K562 (cell line): ENCODE measurements at regions not wholly inside any gene's neighbourhood (a gene's known extent, or its start where the extent isn't known, plus 50 kb on each side); places are given as distances from the start of the nearest gene placed in this dataset.

ENCODE experiments used
- ATAC-seq: fragments of 200-7000 bp; cut with Tn5 transposase; 3 replicates; pipeline ENCODE4 v1.9.1; 2020; ENCODE audit warnings: moderate library complexity
- BruUV-seq: library from RNA; stranded (reverse); fragments of 400-500 nt; replicated peaks from 2 replicates; lab custom pipeline; 2021; lab: Mats Ljungman, UMichigan
- CTCF ChIA-PET: fragments of 300-600 bp; formaldehyde crosslinking; extraction: SDS; loops from one replicate; lab custom pipeline; 2021; ENCODE audit warnings: low intra/inter-chr PET ratio; lab: Yijun Ruan, JAX
- POLR2A ChIA-PET: fragments of 300-600, 350-650 bp; sonication (Branson Sonifier 250); formaldehyde crosslinking; extraction: SDS; loops from one replicate; lab custom pipeline; 2021; ENCODE audit warnings: antibody characterized with exemption, inconsistent platforms; lab: Yijun Ruan, JAX
- DNase-seq, 4 experiments: peaks; one replicate each; pipeline versions ENCODE4 v3.0.0 to v3.0.0-alpha.2; 2011 to 2018; ENCODE audit warnings: low spot score in 3 of 4, mixed read lengths in 3 of 4; ENCODE audit errors: extremely low read depth in 1 of 4
- FAIRE-seq: peaks from 2 replicates; lab custom pipeline; 2011; peaks lifted over from hg19 to GRCh38; lab: Jason Lieb, UNC
- H2AFZ ChIP-seq: 2 replicates; pipeline ENCODE4 v1.6.0; 2011; ENCODE audit warnings: low read depth, low read length, control low read depth, inconsistent platforms
- H3K27ac ChIP-seq: fragments of 200-600 bp; 3 replicates; pipeline ENCODE4 v1.8.0; 2011; ENCODE audit warnings: low read depth, mild to moderate bottlenecking, control low read depth, inconsistent platforms, low read length, moderate library complexity, mixed read lengths; ENCODE audit errors: extremely low read depth
- H3K27me3 ChIP-seq, 2 experiments: fragments of 300-600 bp in 1 of 2; 2 replicates in 1 of 2; 3 replicates in 1 of 2; pipeline versions ENCODE4 v1.6.0 to v1.8.0; 2011; ENCODE audit warnings: inconsistent platforms in 2 of 2, low read length in 2 of 2, mild to moderate bottlenecking in 1 of 2, mixed read lengths in 1 of 2, moderate library complexity in 1 of 2; ENCODE audit not compliant: control insufficient read depth in 2 of 2, insufficient read depth in 2 of 2
- H3K36me3 ChIP-seq: fragments of 300-600 bp; 3 replicates; pipeline ENCODE4 v1.8.0; 2011; ENCODE audit warnings: mild to moderate bottlenecking, low read length, inconsistent platforms; ENCODE audit not compliant: control insufficient read depth, insufficient read depth
- H3K4me1 ChIP-seq, 2 experiments: fragments of 200-600 bp in 1 of 2; replicated peaks in 1 of 2; 2 replicates in 1 of 2; 3 replicates in 1 of 2; pipeline versions ENCODE4 v1.5.1 to v1.8.0; 2011; ENCODE audit warnings: inconsistent platforms in 2 of 2, low read length in 2 of 2, mild to moderate bottlenecking in 1 of 2, mixed read lengths in 1 of 2, moderate library complexity in 1 of 2; ENCODE audit not compliant: control insufficient read depth in 2 of 2, insufficient read depth in 2 of 2
- H3K4me2 ChIP-seq: 2 replicates; pipeline ENCODE4 v1.6.1; 2011; ENCODE audit warnings: low read length, control low read depth, inconsistent platforms, mixed read lengths; ENCODE audit not compliant: insufficient read depth
- H3K4me3 ChIP-seq: fragments of 200-600 bp; sonication (generic), shearing (Covaris generic); 2 replicates; pipeline ENCODE4 v1.5.1; 2016; ENCODE audit warnings: control low read depth, inconsistent platforms
- H3K79me2 ChIP-seq: fragments of 200-600 bp; 3 replicates; pipeline ENCODE4 v1.8.0; 2011; ENCODE audit warnings: low read length, inconsistent platforms; ENCODE audit not compliant: control insufficient read depth, insufficient read depth
- H3K9ac ChIP-seq, 2 experiments: 2 replicates each; pipeline versions ENCODE4 v1.6.0 to v1.6.1; 2011; ENCODE audit warnings: low read depth in 2 of 2, low read length in 2 of 2, control low read depth in 1 of 2, inconsistent platforms in 1 of 2, mild to moderate bottlenecking in 1 of 2, mixed read lengths in 1 of 2; ENCODE audit not compliant: insufficient read depth in 1 of 2
- H3K9me1 ChIP-seq: one replicate; pipeline ENCODE4 v1.6.0; 2011; ENCODE audit warnings: inconsistent platforms, mild to moderate bottlenecking, low read length, moderate library complexity; ENCODE audit not compliant: control insufficient read depth, insufficient read depth
- H3K9me3 ChIP-seq: replicated peaks from 2 replicates; pipeline ENCODE4 v1.5.1; 2011; ENCODE audit warnings: low read depth, low read length, inconsistent platforms; ENCODE audit not compliant: control insufficient read depth, insufficient read depth
- H4K20me1 ChIP-seq: replicated peaks from 2 replicates; pipeline ENCODE4 v1.6.1; 2011; ENCODE audit warnings: low read length, inconsistent platforms, mixed read lengths; ENCODE audit not compliant: control insufficient read depth, insufficient read depth
- GABPA ChIP-seq: fragments of 200-800 bp; sonication (Bioruptor generic); conservative IDR thresholded peaks from 2 replicates; pipeline ENCODE4 v1.6.1; 2016; ENCODE audit warnings: low read depth, missing genetic modification characterization, missing compliant biosample characterization
- HMGN3 ChIP-seq: IDR thresholded peaks from 2 replicates; pipeline ENCODE4 v1.6.1; 2011; ENCODE audit warnings: borderline replicate concordance, low read depth, mild to moderate bottlenecking, mixed read lengths, low read length; ENCODE audit not compliant: insufficient read length; ENCODE audit errors: extremely low read depth
- LARP7 ChIP-seq: fragments of 450-650 bp; IDR thresholded peaks from 2 replicates; pipeline ENCODE4 v1.6.1; 2016
- NRF1 ChIP-seq, 2 experiments: fragments of 450-650 bp; IDR thresholded peaks in 1 of 2; conservative IDR thresholded peaks in 1 of 2; 2 replicates each; pipeline ENCODE4 v1.6.1; 2014; ENCODE audit warnings: mild to moderate bottlenecking in 2 of 2
- SREBF1 ChIP-seq: fragments of 150-350 bp; IDR thresholded peaks from 2 replicates; pipeline ENCODE4 v1.6.1; 2014; ENCODE audit warnings: antibody characterized with exemption, low read depth, low read length, borderline replicate concordance
- ZNF23 ChIP-seq: fragments of 250-450 bp; sonication (Bioruptor Pico); IDR thresholded peaks from 2 replicates; pipeline ENCODE4 v1.4.0; 2020; ENCODE audit warnings: mild to moderate bottlenecking
- ZNF274 ChIP-seq: IDR thresholded peaks from 2 replicates; pipeline ENCODE4 v1.6.1; 2011; ENCODE audit warnings: low read depth, mild to moderate bottlenecking, low read length, moderate library complexity, borderline replicate concordance
- WGBS: fragments of 100-300 bp; shearing (Covaris generic); methylation state at CpG from one replicate; pipeline ENCODE4 v1.1.6; 2016; ENCODE audit warnings: low coverage, mixed read lengths; ENCODE audit not compliant: insufficient coverage; ENCODE audit errors: missing lambda C conversion rate; 5-methylcytosine and 5-hydroxymethylcytosine counted together
- in situ Hi-C: fragments of 300-500 bp; cut with MboI; formaldehyde crosslinking; loops from 4 replicates; pipeline ENCODE4 v1.15.0; 2018; ENCODE audit warnings: inconsistent platforms, mixed read lengths
- intact Hi-C: fragments of 100-400 bp; cut with micrococcal nuclease; formaldehyde crosslinking; loops from 2 replicates; pipeline ENCODE4 v1.14.2; 2022
- TF ChIP-seq, protein P1 (sequence below), 2 experiments: fragments of 450-650 bp in 1 of 2; IDR thresholded peaks; 2 replicates each; pipeline ENCODE4 v1.6.1; 2011 to 2017; ENCODE audit warnings: low read depth in 2 of 2, antibody characterized with exemption in 1 of 2, borderline replicate concordance in 1 of 2, low read length in 1 of 2, mild to moderate bottlenecking in 1 of 2, mixed read lengths in 1 of 2; ENCODE audit not compliant: control insufficient read depth in 1 of 2
- TF ChIP-seq, protein P2 (sequence below): fragments of 450-650 bp; conservative IDR thresholded peaks from 2 replicates; pipeline ENCODE4 v1.6.1; 2016; ENCODE audit warnings: missing genetic modification characterization, low read depth, mild to moderate bottlenecking, missing compliant biosample characterization, moderate library complexity
- TF ChIP-seq, protein P3 (sequence below): sonication (generic); formaldehyde crosslinking; IDR thresholded peaks from 2 replicates; pipeline ENCODE4 v1.8.0; 2022; ENCODE audit warnings: mild to moderate bottlenecking, low read depth, missing genetic modification reagents
- TF ChIP-seq, protein P4 (sequence below): fragments of 250-450 bp; sonication (Bioruptor Pico); IDR thresholded peaks from 2 replicates; pipeline ENCODE4 v1.4.0; 2020; ENCODE audit warnings: mild to moderate bottlenecking
- TF ChIP-seq, protein P5 (sequence below): sonication (generic); formaldehyde crosslinking; IDR thresholded peaks from 2 replicates; pipeline ENCODE4 v1.9.0; 2022; ENCODE audit warnings: mild to moderate bottlenecking, missing genetic modification reagents

DNA sequence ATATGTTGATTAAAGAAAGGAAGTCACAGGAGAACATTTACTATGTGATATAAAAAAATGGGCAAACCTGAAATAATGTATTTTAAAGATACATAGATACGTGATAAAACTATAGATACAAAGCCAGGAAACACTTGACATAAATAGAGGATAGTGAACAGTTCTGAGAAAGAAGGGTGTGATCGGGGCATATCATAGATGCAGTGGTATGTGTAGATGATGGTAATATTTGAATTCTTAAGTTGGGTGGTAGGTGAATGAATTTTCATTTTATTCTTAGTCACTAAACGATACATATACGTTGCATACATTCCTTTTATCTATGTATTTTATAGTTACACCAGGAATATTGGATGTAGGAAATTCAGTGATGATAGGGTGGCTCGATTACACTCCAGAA is 138.7 kb upstream of the ARRDC3 start (continued):
- TF ChIP-seq, protein P1, sequence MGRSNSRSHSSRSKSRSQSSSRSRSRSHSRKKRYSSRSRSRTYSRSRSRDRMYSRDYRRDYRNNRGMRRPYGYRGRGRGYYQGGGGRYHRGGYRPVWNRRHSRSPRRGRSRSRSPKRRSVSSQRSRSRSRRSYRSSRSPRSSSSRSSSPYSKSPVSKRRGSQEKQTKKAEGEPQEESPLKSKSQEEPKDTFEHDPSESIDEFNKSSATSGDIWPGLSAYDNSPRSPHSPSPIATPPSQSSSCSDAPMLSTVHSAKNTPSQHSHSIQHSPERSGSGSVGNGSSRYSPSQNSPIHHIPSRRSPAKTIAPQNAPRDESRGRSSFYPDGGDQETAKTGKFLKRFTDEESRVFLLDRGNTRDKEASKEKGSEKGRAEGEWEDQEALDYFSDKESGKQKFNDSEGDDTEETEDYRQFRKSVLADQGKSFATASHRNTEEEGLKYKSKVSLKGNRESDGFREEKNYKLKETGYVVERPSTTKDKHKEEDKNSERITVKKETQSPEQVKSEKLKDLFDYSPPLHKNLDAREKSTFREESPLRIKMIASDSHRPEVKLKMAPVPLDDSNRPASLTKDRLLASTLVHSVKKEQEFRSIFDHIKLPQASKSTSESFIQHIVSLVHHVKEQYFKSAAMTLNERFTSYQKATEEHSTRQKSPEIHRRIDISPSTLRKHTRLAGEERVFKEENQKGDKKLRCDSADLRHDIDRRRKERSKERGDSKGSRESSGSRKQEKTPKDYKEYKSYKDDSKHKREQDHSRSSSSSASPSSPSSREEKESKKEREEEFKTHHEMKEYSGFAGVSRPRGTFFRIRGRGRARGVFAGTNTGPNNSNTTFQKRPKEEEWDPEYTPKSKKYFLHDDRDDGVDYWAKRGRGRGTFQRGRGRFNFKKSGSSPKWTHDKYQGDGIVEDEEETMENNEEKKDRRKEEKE (IDR thresholded peaks at IDR 0.05; ENCODE audit: borderline replicate concordance in 1 of 2, control insufficient read depth in 1 of 2, low read depth in 2 of 2, low read length in 1 of 2), result no peak
- TF ChIP-seq, protein P2, sequence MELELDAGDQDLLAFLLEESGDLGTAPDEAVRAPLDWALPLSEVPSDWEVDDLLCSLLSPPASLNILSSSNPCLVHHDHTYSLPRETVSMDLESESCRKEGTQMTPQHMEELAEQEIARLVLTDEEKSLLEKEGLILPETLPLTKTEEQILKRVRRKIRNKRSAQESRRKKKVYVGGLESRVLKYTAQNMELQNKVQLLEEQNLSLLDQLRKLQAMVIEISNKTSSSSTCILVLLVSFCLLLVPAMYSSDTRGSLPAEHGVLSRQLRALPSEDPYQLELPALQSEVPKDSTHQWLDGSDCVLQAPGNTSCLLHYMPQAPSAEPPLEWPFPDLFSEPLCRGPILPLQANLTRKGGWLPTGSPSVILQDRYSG (tag), result no peak

DNA sequence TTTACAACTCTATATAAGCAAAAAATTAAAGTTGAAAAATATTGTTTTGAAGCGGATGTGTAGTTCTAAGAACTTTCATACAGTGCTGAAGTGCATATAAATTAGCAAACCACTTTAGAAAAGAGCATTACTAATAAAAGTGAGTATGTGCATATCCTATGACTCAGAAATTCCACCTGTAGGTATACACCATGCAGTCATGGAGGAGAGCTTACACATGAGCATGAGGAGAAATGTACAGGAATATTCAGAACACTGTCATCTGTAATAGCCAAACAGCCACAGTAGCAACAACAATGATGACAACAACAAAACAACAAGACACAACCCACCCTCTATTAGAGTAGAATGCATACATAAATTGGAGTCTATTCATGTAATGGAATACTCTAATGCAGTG is 138.2 kb upstream of the ARRDC3 start:
- FAIRE-seq, result no peak
- BruUV-seq, result no TSS peak
- Histone ChIP-seq H3K27me3 (no peaks in the 10 kb centered on the region), H3K4me1 (no peaks in the 10 kb centered on the region), H3K9ac (no peak overlapping the region), H3K9me1 (no peaks in the 10 kb centered on the region), H3K27ac (no peak overlapping the region), H2AFZ (no peak overlapping the region), H4K20me1 (no peaks in the 10 kb centered on the region), H3K79me2 (no peaks in the 10 kb centered on the region), H3K4me2 (no peak overlapping the region), H3K9me3 (no peaks in the 10 kb centered on the region), H3K36me3 (no peaks in the 10 kb centered on the region), H3K4me3 (no peak overlapping the region)
- ChIA-PET CTCF (no interaction called here), POLR2A (no interaction called here)
- in situ Hi-C loops (no loop called here), intact Hi-C loops (no loop called here)
- WGBS, result 0% methylated on average over 1 of the region's 1 CpG
- DNase-seq, result no peak
- no peak for ATAC-seq
- TF ChIP-seq, protein P3, sequence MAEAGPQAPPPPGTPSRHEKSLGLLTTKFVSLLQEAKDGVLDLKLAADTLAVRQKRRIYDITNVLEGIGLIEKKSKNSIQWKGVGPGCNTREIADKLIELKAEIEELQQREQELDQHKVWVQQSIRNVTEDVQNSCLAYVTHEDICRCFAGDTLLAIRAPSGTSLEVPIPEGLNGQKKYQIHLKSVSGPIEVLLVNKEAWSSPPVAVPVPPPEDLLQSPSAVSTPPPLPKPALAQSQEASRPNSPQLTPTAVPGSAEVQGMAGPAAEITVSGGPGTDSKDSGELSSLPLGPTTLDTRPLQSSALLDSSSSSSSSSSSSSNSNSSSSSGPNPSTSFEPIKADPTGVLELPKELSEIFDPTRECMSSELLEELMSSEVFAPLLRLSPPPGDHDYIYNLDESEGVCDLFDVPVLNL (CRISPR knock-in tag), result no peak
- TF ChIP-seq LARP7 (no peak), GABPA (tag) (no peak), ZNF274 (no peak), SREBF1 (no peak), NRF1 (conservative IDR thresholded peaks at IDR 0.05 in 1 of 2, IDR thresholded peaks at IDR 0.05 in 1 of 2) (no peak), HMGN3 (no peak), ZNF23 (CRISPR knock-in tag) (no peak)
- TF ChIP-seq, protein P4, sequence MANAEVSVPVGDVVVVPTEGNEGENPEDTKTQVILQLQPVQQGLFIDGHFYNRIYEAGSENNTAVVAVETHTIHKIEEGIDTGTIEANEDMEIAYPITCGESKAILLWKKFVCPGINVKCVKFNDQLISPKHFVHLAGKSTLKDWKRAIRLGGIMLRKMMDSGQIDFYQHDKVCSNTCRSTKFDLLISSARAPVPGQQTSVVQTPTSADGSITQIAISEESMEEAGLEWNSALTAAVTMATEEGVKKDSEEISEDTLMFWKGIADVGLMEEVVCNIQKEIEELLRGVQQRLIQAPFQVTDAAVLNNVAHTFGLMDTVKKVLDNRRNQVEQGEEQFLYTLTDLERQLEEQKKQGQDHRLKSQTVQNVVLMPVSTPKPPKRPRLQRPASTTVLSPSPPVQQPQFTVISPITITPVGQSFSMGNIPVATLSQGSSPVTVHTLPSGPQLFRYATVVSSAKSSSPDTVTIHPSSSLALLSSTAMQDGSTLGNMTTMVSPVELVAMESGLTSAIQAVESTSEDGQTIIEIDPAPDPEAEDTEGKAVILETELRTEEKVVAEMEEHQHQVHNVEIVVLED (CRISPR knock-in tag), result no peak
- TF ChIP-seq, protein P5, sequence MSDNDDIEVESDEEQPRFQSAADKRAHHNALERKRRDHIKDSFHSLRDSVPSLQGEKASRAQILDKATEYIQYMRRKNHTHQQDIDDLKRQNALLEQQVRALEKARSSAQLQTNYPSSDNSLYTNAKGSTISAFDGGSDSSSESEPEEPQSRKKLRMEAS (CRISPR knock-in tag), result no peak
